Liver (tissue), 3 donors: ENCODE measurements at regions not wholly inside any gene's neighbourhood (a gene's known extent, or its start where the extent isn't known, plus 50 kb on each side); places are given as distances from the start of the nearest gene placed in this dataset.

Experiments
- TAF1 ChIP-seq: conservative IDR thresholded peaks from 2 replicates; pipeline ENCODE4 v1.6.1; 2016; ENCODE audit warnings: antibody characterized with exemption, mild to moderate bottlenecking
- TF ChIP-seq, protein P1 (sequence below): fragments of 150-350 bp; IDR thresholded peaks from 2 replicates; pipeline ENCODE4 v1.5.1; 2017; ENCODE audit warnings: improper control_type of control experiment, low read depth, low read length; ENCODE audit not compliant: missing input control
- TF ChIP-seq, protein P2 (sequence below): IDR thresholded peaks from 2 replicates; pipeline ENCODE4 v1.6.1; 2016; ENCODE audit warnings: antibody characterized with exemption, mild to moderate bottlenecking
- donor health status: healthy.
- donor health status: healthy.

- TF ChIP-seq, protein P1, sequence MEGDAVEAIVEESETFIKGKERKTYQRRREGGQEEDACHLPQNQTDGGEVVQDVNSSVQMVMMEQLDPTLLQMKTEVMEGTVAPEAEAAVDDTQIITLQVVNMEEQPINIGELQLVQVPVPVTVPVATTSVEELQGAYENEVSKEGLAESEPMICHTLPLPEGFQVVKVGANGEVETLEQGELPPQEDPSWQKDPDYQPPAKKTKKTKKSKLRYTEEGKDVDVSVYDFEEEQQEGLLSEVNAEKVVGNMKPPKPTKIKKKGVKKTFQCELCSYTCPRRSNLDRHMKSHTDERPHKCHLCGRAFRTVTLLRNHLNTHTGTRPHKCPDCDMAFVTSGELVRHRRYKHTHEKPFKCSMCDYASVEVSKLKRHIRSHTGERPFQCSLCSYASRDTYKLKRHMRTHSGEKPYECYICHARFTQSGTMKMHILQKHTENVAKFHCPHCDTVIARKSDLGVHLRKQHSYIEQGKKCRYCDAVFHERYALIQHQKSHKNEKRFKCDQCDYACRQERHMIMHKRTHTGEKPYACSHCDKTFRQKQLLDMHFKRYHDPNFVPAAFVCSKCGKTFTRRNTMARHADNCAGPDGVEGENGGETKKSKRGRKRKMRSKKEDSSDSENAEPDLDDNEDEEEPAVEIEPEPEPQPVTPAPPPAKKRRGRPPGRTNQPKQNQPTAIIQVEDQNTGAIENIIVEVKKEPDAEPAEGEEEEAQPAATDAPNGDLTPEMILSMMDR: no peak
- TF ChIP-seq, protein P2, sequence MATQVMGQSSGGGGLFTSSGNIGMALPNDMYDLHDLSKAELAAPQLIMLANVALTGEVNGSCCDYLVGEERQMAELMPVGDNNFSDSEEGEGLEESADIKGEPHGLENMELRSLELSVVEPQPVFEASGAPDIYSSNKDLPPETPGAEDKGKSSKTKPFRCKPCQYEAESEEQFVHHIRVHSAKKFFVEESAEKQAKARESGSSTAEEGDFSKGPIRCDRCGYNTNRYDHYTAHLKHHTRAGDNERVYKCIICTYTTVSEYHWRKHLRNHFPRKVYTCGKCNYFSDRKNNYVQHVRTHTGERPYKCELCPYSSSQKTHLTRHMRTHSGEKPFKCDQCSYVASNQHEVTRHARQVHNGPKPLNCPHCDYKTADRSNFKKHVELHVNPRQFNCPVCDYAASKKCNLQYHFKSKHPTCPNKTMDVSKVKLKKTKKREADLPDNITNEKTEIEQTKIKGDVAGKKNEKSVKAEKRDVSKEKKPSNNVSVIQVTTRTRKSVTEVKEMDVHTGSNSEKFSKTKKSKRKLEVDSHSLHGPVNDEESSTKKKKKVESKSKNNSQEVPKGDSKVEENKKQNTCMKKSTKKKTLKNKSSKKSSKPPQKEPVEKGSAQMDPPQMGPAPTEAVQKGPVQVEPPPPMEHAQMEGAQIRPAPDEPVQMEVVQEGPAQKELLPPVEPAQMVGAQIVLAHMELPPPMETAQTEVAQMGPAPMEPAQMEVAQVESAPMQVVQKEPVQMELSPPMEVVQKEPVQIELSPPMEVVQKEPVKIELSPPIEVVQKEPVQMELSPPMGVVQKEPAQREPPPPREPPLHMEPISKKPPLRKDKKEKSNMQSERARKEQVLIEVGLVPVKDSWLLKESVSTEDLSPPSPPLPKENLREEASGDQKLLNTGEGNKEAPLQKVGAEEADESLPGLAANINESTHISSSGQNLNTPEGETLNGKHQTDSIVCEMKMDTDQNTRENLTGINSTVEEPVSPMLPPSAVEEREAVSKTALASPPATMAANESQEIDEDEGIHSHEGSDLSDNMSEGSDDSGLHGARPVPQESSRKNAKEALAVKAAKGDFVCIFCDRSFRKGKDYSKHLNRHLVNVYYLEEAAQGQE: no peak
- TF ChIP-seq TAF1: no peak
These were observed 51.2 kb upstream of the CNTNAP4 start for GRCh38 chr16:76226011-76226410.
